H1 (cell line): ENCODE measurements at regions not wholly inside any gene's neighbourhood (a gene's known extent, or its start where the extent isn't known, plus 50 kb on each side); places are given as distances from the start of the nearest gene placed in this dataset.
A peak's percentile ranks its signal among the peaks of the same experiment; 100 is the strongest.

Experiments
- CBX5 ChIP-seq: fragments of 300-800, 300-1000 bp; sonication (generic); IDR thresholded peaks from 2 replicates; pipeline ENCODE4 v1.7.1; 2016; ENCODE audit warnings: antibody characterized with exemption, low read length, low read depth
- E2F6 ChIP-seq: IDR thresholded peaks from 2 replicates; pipeline ENCODE4 v1.6.1; 2012; ENCODE audit warnings: inconsistent platforms
- GABPA ChIP-seq: IDR thresholded peaks from 2 replicates; pipeline ENCODE4 v1.6.1; 2011; ENCODE audit warnings: mild to moderate bottlenecking, low read length, moderate library complexity, borderline replicate concordance; ENCODE audit not compliant: insufficient read depth
- HDAC2 ChIP-seq, 2 experiments: fragments of 300-600 bp in 1 of 2; sonication (generic) in 1 of 2; IDR thresholded peaks; 2 replicates each; pipeline ENCODE4 v1.6.1; 2011 to 2012; ENCODE audit warnings: low read depth in 2 of 2, low read length in 2 of 2, mild to moderate bottlenecking in 2 of 2, moderate library complexity in 2 of 2, borderline replicate concordance in 1 of 2, inconsistent platforms in 1 of 2
- KDM1A ChIP-seq: fragments of 200-600, 300-600 bp; sonication (generic); IDR thresholded peaks from 2 replicates; pipeline ENCODE4 v1.7.1; 2016; ENCODE audit warnings: mild to moderate bottlenecking, low read length, borderline replicate concordance
- MAFK ChIP-seq: IDR thresholded peaks from 2 replicates; pipeline ENCODE4 v1.6.1; 2012; ENCODE audit warnings: low read depth, mild to moderate bottlenecking, improper control_type of control experiment, low read length
- NRF1 ChIP-seq: IDR thresholded peaks from 2 replicates; pipeline ENCODE4 v1.6.1; 2011; ENCODE audit warnings: mild to moderate bottlenecking, low read depth, low read length, improper control_type of control experiment
- TCF12 ChIP-seq: IDR thresholded peaks from 2 replicates; pipeline ENCODE4 v1.6.1; 2011; ENCODE audit warnings: low read depth, mild to moderate bottlenecking, low read length

- TF ChIP-seq NRF1 (no peak), GABPA (no peak; the same call in 1 of the 2 replicates), KDM1A (peak; percentile 93), CBX5 (no peak), E2F6 (no peak), HDAC2 (IDR thresholded peaks at IDR 0.05; ENCODE audit: borderline replicate concordance in 1 of 2, low read depth in 2 of 2, low read length in 2 of 2) (peak in 1 of 2 experiments; percentile 27; a peak in 1 of 4 replicates), TCF12 (peak; percentile 86), MAFK (no peak)
Observed at GRCh38 chr16:9311303-9311954, 220.0 kb downstream of the HAPSTR1 start (continued).
